Esophagus (tissue), 2 donors: ENCODE measurements at regions not wholly inside any gene's neighbourhood (a gene's known extent, or its start where the extent isn't known, plus 50 kb on each side); places are given as distances from the start of the nearest gene placed in this dataset.

Experiments
- H3K27ac ChIP-seq, 2 donors: one replicate each; pipeline ENCODE4 v1.5.1; 2013; ENCODE audit warnings: low read depth in 2 of 2, mild to moderate bottlenecking in 2 of 2, inconsistent platforms in 1 of 2, low read length in 1 of 2, moderate library complexity in 1 of 2
- H3K27me3 ChIP-seq, 2 donors: one replicate each; pipeline ENCODE4 v1.6.1; 2013; ENCODE audit warnings: low read length in 2 of 2, control low read depth in 1 of 2, mild to moderate bottlenecking in 1 of 2; ENCODE audit not compliant: insufficient read depth in 2 of 2, control insufficient read depth in 1 of 2
- H3K36me3 ChIP-seq, 2 donors: one replicate each; pipeline ENCODE4 v1.6.1; 2013; ENCODE audit warnings: low read length in 1 of 2; ENCODE audit not compliant: control insufficient read depth in 2 of 2, insufficient read depth in 2 of 2
- H3K4me1 ChIP-seq, 2 donors: one replicate each; pipeline ENCODE4 v1.6.1; 2013; ENCODE audit warnings: low read length in 1 of 2; ENCODE audit not compliant: control insufficient read depth in 2 of 2, insufficient read depth in 2 of 2
- H3K4me3 ChIP-seq, 2 donors: one replicate each; pipeline ENCODE4 v1.5.1; 2013; ENCODE audit warnings: low read length in 2 of 2, mild to moderate bottlenecking in 2 of 2, low read depth in 1 of 2, moderate library complexity in 1 of 2
- H3K9me3 ChIP-seq, 2 donors: one replicate each; pipeline ENCODE4 v1.6.1; 2013; ENCODE audit warnings: mild to moderate bottlenecking in 2 of 2, low read depth in 1 of 2, low read length in 1 of 2, moderate library complexity in 1 of 2; ENCODE audit not compliant: control insufficient read depth in 2 of 2, insufficient read depth in 1 of 2
- WGBS, 2 donors: extraction: QIAGEN DNeasy Blood & Tissue Kit; methylation state at CpG; one replicate each; pipeline ENCODE4 v1.1.7; 2013; 5-methylcytosine and 5-hydroxymethylcytosine counted together
- donor health status: healthy with polysubstance abuse.
- donor health status: Bipolar disorder and iron deficiency.

DNA sequence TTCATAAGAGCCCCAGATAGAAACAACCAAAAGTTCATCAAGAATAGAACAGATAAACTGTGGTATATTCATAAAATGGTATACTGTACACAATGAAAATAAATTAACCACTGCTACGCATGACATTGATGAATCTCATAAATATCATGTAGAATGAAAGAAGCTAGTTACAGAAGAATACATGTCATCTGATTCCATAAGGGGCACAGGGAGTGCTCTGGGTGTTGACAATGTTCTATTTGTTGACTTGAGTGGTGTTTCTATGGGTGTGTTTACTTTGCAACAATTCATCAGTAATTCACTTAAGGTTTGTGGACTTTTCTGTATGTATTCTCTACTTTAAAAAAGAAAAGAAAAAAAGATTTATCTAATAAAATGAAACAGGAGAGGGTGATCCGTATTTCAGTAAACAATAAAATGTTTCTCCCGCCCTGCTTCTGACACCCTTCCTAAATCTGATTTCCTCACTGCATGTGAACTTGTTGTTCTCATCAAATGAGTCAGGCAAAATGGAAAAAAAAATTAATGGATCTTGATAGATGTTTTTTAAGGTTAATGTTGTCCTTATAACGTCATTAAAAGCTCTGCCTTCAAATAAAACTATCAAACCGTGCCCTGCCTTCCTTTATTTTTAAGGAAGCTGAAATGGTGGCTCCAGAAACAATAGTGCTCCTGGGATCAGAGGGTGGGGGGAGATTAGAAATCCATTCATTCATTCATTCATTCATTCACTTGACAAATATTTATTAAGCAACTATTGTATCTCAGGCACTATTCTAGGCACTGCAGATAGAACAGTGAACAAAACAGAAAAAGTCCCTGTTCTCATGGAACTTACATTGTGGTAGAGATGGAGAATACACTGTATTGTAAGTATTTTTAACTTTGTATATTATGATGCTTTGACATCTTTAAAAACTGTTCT lies 77.2 kb upstream of the CD44 start:
- peaks cover 0 to 2% of the 10 kb centered on the region in 2 donors for H3K4me1 ChIP-seq
- no peaks in the 10 kb centered on the region for H3K27me3 ChIP-seq
- no peak overlapping the region for H3K4me3 ChIP-seq
- no peak overlapping the region for H3K27ac ChIP-seq
- H3K36me3 ChIP-seq = no peaks in the 10 kb centered on the region
- no peaks in the 10 kb centered on the region for H3K9me3 ChIP-seq
- WGBS, 2 donors = 57 to 79% methylated on average over 5 of the region's 5 CpGs

GRCh38 chr11:35063488-35063931 lies 75.5 kb upstream of the CD44 start:
- Histone ChIP-seq H3K4me3 (no peak overlapping the region), H3K27me3 (no peaks in the 10 kb centered on the region), H3K27ac (no peak overlapping the region), H3K9me3 (no peaks in the 10 kb centered on the region), H3K4me1 (peaks cover 0 to 2% of the 10 kb centered on the region in 2 donors), H3K36me3 (no peaks in the 10 kb centered on the region)
- 89% methylated on average over 6 of the region's 6 CpGs for WGBS, 2 donors

DNA sequence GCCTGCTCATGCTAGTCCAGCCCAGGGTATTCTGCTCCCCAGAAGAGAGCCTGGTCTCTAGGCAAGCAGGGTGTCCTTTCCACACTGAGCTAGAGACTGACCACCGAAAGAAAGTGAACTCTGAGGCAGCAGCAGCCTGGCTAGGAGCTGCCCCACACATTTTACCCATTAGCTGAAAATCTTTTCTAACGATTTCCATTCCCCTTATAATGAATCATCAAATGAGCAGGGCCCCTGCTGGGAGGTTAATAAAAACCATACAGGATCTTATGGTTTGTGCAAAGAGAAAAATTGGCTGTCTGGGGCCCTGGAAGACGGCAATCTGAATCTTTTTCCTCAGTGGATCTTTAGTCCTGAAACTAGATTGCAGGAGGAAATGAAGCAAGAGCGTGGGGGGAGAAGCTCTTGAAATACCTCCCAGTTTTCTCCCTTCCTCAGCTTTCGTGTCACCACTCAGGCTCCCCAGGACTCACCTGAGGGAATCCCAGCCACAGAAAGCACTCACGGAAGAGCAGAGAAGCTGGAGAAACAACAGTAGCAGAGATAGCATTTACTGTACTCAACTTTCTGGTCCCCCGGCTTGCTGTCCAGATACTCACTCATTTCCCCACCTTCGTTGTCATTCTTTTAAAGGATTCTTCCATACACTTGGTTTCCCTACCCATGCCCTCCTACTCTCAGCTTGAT lies 74.7 kb upstream of the CD44 start:
- Histone ChIP-seq H3K4me1 (peaks cover 0 to 2% of the 10 kb centered on the region in 2 donors), H3K27me3 (no peaks in the 10 kb centered on the region), H3K4me3 (no peak overlapping the region), H3K36me3 (no peaks in the 10 kb centered on the region), H3K9me3 (no peaks in the 10 kb centered on the region), H3K27ac (no peak overlapping the region)
- 80 to 83% methylated on average over 8 of the region's 8 CpGs for WGBS, 2 donors

DNA sequence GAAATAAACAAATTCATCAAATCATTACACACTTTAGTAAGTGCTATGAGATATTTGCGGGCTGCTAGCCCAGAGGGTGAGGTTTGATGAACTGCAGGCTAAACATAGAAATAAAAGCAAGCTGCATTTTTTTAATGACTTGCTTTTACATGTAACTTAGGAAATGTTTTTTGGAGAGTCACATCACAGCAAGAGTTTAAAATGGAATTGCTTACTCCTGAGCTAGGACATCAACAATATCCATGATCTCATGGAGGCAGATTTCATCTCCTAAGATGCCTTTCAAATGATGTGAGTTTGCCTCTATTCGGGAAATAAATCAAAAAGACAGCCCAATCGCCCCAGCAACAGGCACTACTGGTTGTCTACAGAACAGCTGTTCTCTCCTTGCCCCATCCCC lies 73.4 kb upstream of the CD44 start:
- no peaks in the 10 kb centered on the region for H3K9me3 ChIP-seq
- no peak overlapping the region for H3K4me3 ChIP-seq
- WGBS, 2 donors = 67 to 69% methylated on average over 3 of the region's 3 CpGs
- H3K27ac ChIP-seq = no peak overlapping the region
- H3K36me3 ChIP-seq = no peaks in the 10 kb centered on the region
- peaks cover 0 to 2% of the 10 kb centered on the region in 2 donors for H3K4me1 ChIP-seq
- no peaks in the 10 kb centered on the region for H3K27me3 ChIP-seq

GRCh38 chr11:35066030-35066429 lies 72.9 kb upstream of the CD44 start:
- 61 to 73% methylated on average over 1 of the region's 1 CpG for WGBS, 2 donors
- H3K27me3 ChIP-seq = no peaks in the 10 kb centered on the region
- peaks cover 0 to 2% of the 10 kb centered on the region in 2 donors for H3K4me1 ChIP-seq
- H3K36me3 ChIP-seq = no peaks in the 10 kb centered on the region
- H3K9me3 ChIP-seq = no peaks in the 10 kb centered on the region
- no peak overlapping the region for H3K27ac ChIP-seq
- H3K4me3 ChIP-seq = no peak overlapping the region

GRCh38 chr11:35066783-35067423 lies 72.1 kb upstream of the CD44 start:
- H3K4me3 ChIP-seq = no peak overlapping the region
- H3K27me3 ChIP-seq = no peaks in the 10 kb centered on the region
- 77 to 83% methylated on average over 3 of the region's 3 CpGs for WGBS, 2 donors
- no peak overlapping the region for H3K27ac ChIP-seq
- peaks cover 0 to 2% of the 10 kb centered on the region in 2 donors for H3K4me1 ChIP-seq
- H3K36me3 ChIP-seq = no peaks in the 10 kb centered on the region
- no peaks in the 10 kb centered on the region for H3K9me3 ChIP-seq

DNA sequence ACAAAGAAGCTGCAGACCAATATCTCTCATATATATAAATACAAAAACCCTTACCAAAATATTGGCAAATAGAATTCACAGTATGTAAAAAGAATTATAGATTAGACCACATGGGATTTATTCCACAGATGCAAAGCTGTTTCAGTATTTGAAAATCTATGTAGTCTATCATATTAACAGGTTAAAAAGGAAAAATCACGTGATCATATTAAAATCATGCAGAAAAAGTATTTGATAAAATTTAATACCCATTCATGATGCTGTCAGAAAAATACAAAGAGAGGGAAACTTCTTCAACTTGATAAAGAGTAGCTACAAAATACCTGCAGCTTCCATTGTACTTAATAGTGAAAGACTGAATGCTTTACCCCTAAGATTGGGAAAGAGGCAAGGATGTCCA lies 67.2 kb upstream of the CD44 start:
- no peak overlapping the region for H3K4me3 ChIP-seq
- no peaks in the 10 kb centered on the region for H3K36me3 ChIP-seq
- H3K27me3 ChIP-seq = no peaks in the 10 kb centered on the region
- no peaks in the 10 kb centered on the region for H3K9me3 ChIP-seq
- 94 to 99% methylated on average over 1 of the region's 1 CpG for WGBS, 2 donors
- no peak overlapping the region for H3K27ac ChIP-seq
- no peaks in the 10 kb centered on the region for H3K4me1 ChIP-seq

- Histone ChIP-seq H3K9me3 (no peaks in the 10 kb centered on the region), H3K4me3 (no peak overlapping the region), H3K27me3 (no peaks in the 10 kb centered on the region), H3K27ac (no peak overlapping the region), H3K36me3 (no peaks in the 10 kb centered on the region), H3K4me1 (no peaks in the 10 kb centered on the region)
- WGBS, 2 donors = 62 to 67% methylated on average over 2 of the region's 2 CpGs
Observed at GRCh38 chr11:35073691-35074419, 65.1 kb upstream of the CD44 start.
